ENCODE measurements at regions not wholly inside any gene's neighbourhood (a gene's known extent, or its start where the extent isn't known, plus 50 kb on each side); places are given as distances from the start of the nearest gene placed in this dataset.

GRCh38 chr6:155740781-155741399 is 285.3 kb upstream of the NOX3 start:
- CTCF ChIA-PET: no interaction called here
- Mint-ChIP-seq H3K36me3 (ENCODE audit: low read depth) (no peaks in the 10 kb centered on the region), H3K27me3 (ENCODE audit: low read depth) (peaks cover 2% of the 10 kb centered on the region)

GRCh38 chr6:155738602-155739105 is 283.0 kb upstream of the NOX3 start:
- CTCF ChIA-PET: no interaction called here
- no peaks in the 10 kb centered on the region for H3K4me1 Mint-ChIP-seq (ENCODE audit: low read depth)
- H3K36me3 Mint-ChIP-seq (ENCODE audit: low read depth): no peaks in the 10 kb centered on the region
- no peak overlapping the region for H3K27ac Mint-ChIP-seq
- no peak overlapping the region for H3K4me3 Mint-ChIP-seq
- no peak for DNase-seq
- intact Hi-C loops (cut with micrococcal nuclease): no loop called here
- H3K9me3 Mint-ChIP-seq: no peaks in the 10 kb centered on the region
- peaks cover 2% of the 10 kb centered on the region for H3K27me3 Mint-ChIP-seq (ENCODE audit: low read depth)

More at GRCh38 chr6:155740781-155741399, 285.3 kb upstream of the NOX3 start:
- Mint-ChIP-seq H3K4me1 (ENCODE audit: low read depth) (no peaks in the 10 kb centered on the region), H3K9me3 (no peaks in the 10 kb centered on the region), H3K4me3 (no peak overlapping the region), H3K27ac (no peak overlapping the region)
- DNase-seq: no peak
- intact Hi-C loops (cut with micrococcal nuclease): no loop called here

GRCh38 chr6:155717374-155717773 is 261.7 kb upstream of the NOX3 start:
- Mint-ChIP-seq H3K36me3 (ENCODE audit: low read depth) (no peaks in the 10 kb centered on the region), H3K4me3 (no peak overlapping the region), H3K27ac (no peak overlapping the region), H3K27me3 (ENCODE audit: low read depth) (peaks cover 7% of the 10 kb centered on the region), H3K4me1 (ENCODE audit: low read depth) (no peaks in the 10 kb centered on the region), H3K9me3 (no peaks in the 10 kb centered on the region)
- CTCF ChIA-PET: no interaction called here
- DNase-seq: no peak
- intact Hi-C loops (cut with micrococcal nuclease): no loop called here

GRCh38 chr6:155710704-155711103 is 255.1 kb upstream of the NOX3 start:
- no peak overlapping the region for H3K4me3 Mint-ChIP-seq
- CTCF ChIA-PET: no interaction called here
- no peaks in the 10 kb centered on the region for H3K4me1 Mint-ChIP-seq (ENCODE audit: low read depth)
- intact Hi-C loops (cut with micrococcal nuclease): no loop called here
- no peaks in the 10 kb centered on the region for H3K27me3 Mint-ChIP-seq (ENCODE audit: low read depth)
- DNase-seq: no peak
- H3K36me3 Mint-ChIP-seq (ENCODE audit: low read depth): no peaks in the 10 kb centered on the region
- no peaks in the 10 kb centered on the region for H3K9me3 Mint-ChIP-seq
- no peak overlapping the region for H3K27ac Mint-ChIP-seq

- no peak for DNase-seq
- CTCF ChIA-PET: interaction anchor here (1.6 kb wide), 1 partner anchor 12 kb away, joined by 5 read pairs; no protein-coding TSS in a partner anchor
- Mint-ChIP-seq H3K9me3 (no peaks in the 10 kb centered on the region), H3K27ac (no peak overlapping the region), H3K36me3 (ENCODE audit: low read depth) (no peaks in the 10 kb centered on the region), H3K27me3 (ENCODE audit: low read depth) (peaks cover 3% of the 10 kb centered on the region), H3K4me1 (ENCODE audit: low read depth) (no peaks in the 10 kb centered on the region), H3K4me3 (no peak overlapping the region)
- intact Hi-C loops (cut with micrococcal nuclease): no loop called here
Measured at GRCh38 chr6:155709262-155709661, 253.6 kb upstream of the NOX3 start.

GRCh38 chr6:155708100-155708499 is 252.5 kb upstream of the NOX3 start:
- Mint-ChIP-seq H3K36me3 (ENCODE audit: low read depth) (no peaks in the 10 kb centered on the region), H3K9me3 (no peaks in the 10 kb centered on the region), H3K4me3 (no peak overlapping the region), H3K27ac (no peak overlapping the region), H3K4me1 (ENCODE audit: low read depth) (no peaks in the 10 kb centered on the region), H3K27me3 (ENCODE audit: low read depth) (peaks cover 5% of the 10 kb centered on the region)
- intact Hi-C loops (cut with micrococcal nuclease): no loop called here
- no peak for DNase-seq
- CTCF ChIA-PET: no interaction called here

GRCh38 chr6:155706806-155707205 is 251.2 kb upstream of the NOX3 start:
- no peak overlapping the region for H3K4me3 Mint-ChIP-seq
- no peaks in the 10 kb centered on the region for H3K4me1 Mint-ChIP-seq (ENCODE audit: low read depth)
- intact Hi-C loops (cut with micrococcal nuclease): no loop called here
- CTCF ChIA-PET: interaction anchor here (0.6 kb wide), 1 partner anchor 635 kb away, joined by 3 read pairs; no protein-coding TSS in a partner anchor
- no peak for DNase-seq
- peaks cover 5% of the 10 kb centered on the region for H3K27me3 Mint-ChIP-seq (ENCODE audit: low read depth)
- no peak overlapping the region for H3K27ac Mint-ChIP-seq
- no peaks in the 10 kb centered on the region for H3K9me3 Mint-ChIP-seq
- H3K36me3 Mint-ChIP-seq (ENCODE audit: low read depth): no peaks in the 10 kb centered on the region

- H3K9me3 Mint-ChIP-seq: no peaks in the 10 kb centered on the region
- intact Hi-C loops (cut with micrococcal nuclease): no loop called here
- peaks cover 5% of the 10 kb centered on the region for H3K27me3 Mint-ChIP-seq (ENCODE audit: low read depth)
- no peaks in the 10 kb centered on the region for H3K36me3 Mint-ChIP-seq (ENCODE audit: low read depth)
- CTCF ChIA-PET: no interaction called here
- H3K4me3 Mint-ChIP-seq: no peak overlapping the region
- H3K27ac Mint-ChIP-seq: no peak overlapping the region
- DNase-seq: no peak
- no peaks in the 10 kb centered on the region for H3K4me1 Mint-ChIP-seq (ENCODE audit: low read depth)
Measured at GRCh38 chr6:155706341-155706740, 250.7 kb upstream of the NOX3 start.

- CTCF ChIA-PET: no interaction called here
- intact Hi-C loops (cut with micrococcal nuclease): no loop called here
- Mint-ChIP-seq H3K36me3 (ENCODE audit: low read depth) (no peaks in the 10 kb centered on the region), H3K4me3 (no peak overlapping the region), H3K4me1 (ENCODE audit: low read depth) (peaks cover 2% of the 10 kb centered on the region), H3K27me3 (ENCODE audit: low read depth) (peaks cover 5% of the 10 kb centered on the region), H3K27ac (no peak overlapping the region), H3K9me3 (no peaks in the 10 kb centered on the region)
- no peak for DNase-seq
Measured at GRCh38 chr6:155701342-155701741, 245.7 kb upstream of the NOX3 start.

- CTCF ChIA-PET: no interaction called here
- intact Hi-C loops (cut with micrococcal nuclease): no loop called here
- H3K36me3 Mint-ChIP-seq (ENCODE audit: low read depth): no peaks in the 10 kb centered on the region
- H3K27ac Mint-ChIP-seq: no peak overlapping the region
- H3K9me3 Mint-ChIP-seq: no peaks in the 10 kb centered on the region
- H3K27me3 Mint-ChIP-seq (ENCODE audit: low read depth): no peaks in the 10 kb centered on the region
- H3K4me3 Mint-ChIP-seq: no peak overlapping the region
- peaks cover 2% of the 10 kb centered on the region for H3K4me1 Mint-ChIP-seq (ENCODE audit: low read depth)
- DNase-seq: no peak
Measured at GRCh38 chr6:155695495-155695894, 239.9 kb upstream of the NOX3 start.

- H3K27me3 Mint-ChIP-seq (ENCODE audit: low read depth): no peaks in the 10 kb centered on the region
- no peak overlapping the region for H3K4me3 Mint-ChIP-seq
- no peaks in the 10 kb centered on the region for H3K36me3 Mint-ChIP-seq (ENCODE audit: low read depth)
Measured at GRCh38 chr6:155694419-155694790, 238.8 kb upstream of the NOX3 start.

GRCh38 chr6:155693573-155694418 is 238.2 kb upstream of the NOX3 start:
- Mint-ChIP-seq H3K27me3 (ENCODE audit: low read depth) (no peaks in the 10 kb centered on the region), H3K27ac (no peak overlapping the region), H3K4me1 (ENCODE audit: low read depth) (peaks cover 2% of the 10 kb centered on the region), H3K36me3 (ENCODE audit: low read depth) (no peaks in the 10 kb centered on the region), H3K4me3 (no peak overlapping the region), H3K9me3 (no peaks in the 10 kb centered on the region)
- CTCF ChIA-PET: no interaction called here
- no peak for DNase-seq
- intact Hi-C loops (cut with micrococcal nuclease): no loop called here

More at GRCh38 chr6:155694419-155694790, 238.8 kb upstream of the NOX3 start:
- intact Hi-C loops (cut with micrococcal nuclease): no loop called here
- CTCF ChIA-PET: no interaction called here
- no peak overlapping the region for H3K27ac Mint-ChIP-seq
- no peaks in the 10 kb centered on the region for H3K9me3 Mint-ChIP-seq
- peaks cover 2% of the 10 kb centered on the region for H3K4me1 Mint-ChIP-seq (ENCODE audit: low read depth)
- DNase-seq: no peak

GRCh38 chr6:155690820-155691219 is 235.2 kb upstream of the NOX3 start:
- H3K27me3 Mint-ChIP-seq (ENCODE audit: low read depth): no peaks in the 10 kb centered on the region
- no peaks in the 10 kb centered on the region for H3K9me3 Mint-ChIP-seq
- DNase-seq: no peak
- no peak overlapping the region for H3K4me3 Mint-ChIP-seq
- H3K4me1 Mint-ChIP-seq (ENCODE audit: low read depth): no peaks in the 10 kb centered on the region
- CTCF ChIA-PET: interaction anchor here (0.8 kb wide), 1 partner anchor 646 kb away, joined by 4 read pairs; no protein-coding TSS in a partner anchor
- no peak overlapping the region for H3K27ac Mint-ChIP-seq
- intact Hi-C loops (cut with micrococcal nuclease): no loop called here
- no peaks in the 10 kb centered on the region for H3K36me3 Mint-ChIP-seq (ENCODE audit: low read depth)

Data from activated naive CD4-positive, alpha-beta T cell treated with anti-CD3 and anti-CD28 coated beads for 36 hours (primary cell).